ENCODE measurements at regions not wholly inside any gene's neighbourhood (a gene's known extent, or its start where the extent isn't known, plus 50 kb on each side); places are given as distances from the start of the nearest gene placed in this dataset.

DNA sequence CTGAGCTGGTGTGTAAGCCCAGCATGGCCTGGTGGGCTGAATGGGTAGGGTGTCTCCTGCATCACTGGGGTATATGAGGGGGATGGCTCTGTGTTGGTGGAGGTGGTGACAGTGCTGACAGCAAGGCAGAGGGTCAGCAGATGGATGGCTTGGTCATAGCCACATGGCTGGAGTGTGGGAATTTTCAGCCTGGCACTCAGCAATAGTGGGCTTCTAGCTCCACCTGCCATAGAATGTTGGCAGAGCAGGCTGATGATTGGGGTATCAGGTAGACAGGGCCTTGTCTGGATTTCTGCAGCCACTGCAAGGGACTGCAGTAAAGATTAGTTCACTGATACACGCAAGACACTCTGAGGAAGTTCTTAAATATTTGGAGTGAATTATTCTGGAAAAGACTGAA, 137.5 kb upstream of the BACH2 start:
- no peak for DNase-seq

- DNase-seq: no peak
Observed at GRCh38 chr6:90432937-90433336, 136.3 kb upstream of the BACH2 start.

- no peak for DNase-seq
Observed at GRCh38 chr6:90432041-90432775, 135.6 kb upstream of the BACH2 start.

DNA sequence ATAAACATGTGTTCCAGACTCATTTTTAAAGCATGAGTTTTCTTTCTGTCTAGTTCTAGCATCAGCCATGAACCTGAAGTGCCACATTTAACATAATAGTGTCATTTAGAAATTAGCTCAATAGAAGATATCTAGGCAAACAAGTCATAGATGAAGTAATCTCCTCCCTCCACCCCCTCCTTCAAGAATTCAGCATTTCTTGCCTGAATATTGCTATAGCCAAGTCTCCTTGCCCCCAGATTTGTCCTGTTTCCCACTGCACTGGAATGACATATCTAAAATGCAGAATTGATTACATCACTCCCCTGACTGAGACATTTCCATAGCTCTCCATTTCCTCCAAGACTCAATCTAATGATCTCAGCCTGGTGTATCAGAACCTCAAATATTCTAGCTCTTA, 134.9 kb upstream of the BACH2 start:
- no peak for DNase-seq

- DNase-seq: peak; percentile 44
Observed at GRCh38 chr6:90429713-90430112, 133.1 kb upstream of the BACH2 start.

- DNase-seq: no peak
Observed at GRCh38 chr6:90428514-90428913, 131.9 kb upstream of the BACH2 start.

DNA sequence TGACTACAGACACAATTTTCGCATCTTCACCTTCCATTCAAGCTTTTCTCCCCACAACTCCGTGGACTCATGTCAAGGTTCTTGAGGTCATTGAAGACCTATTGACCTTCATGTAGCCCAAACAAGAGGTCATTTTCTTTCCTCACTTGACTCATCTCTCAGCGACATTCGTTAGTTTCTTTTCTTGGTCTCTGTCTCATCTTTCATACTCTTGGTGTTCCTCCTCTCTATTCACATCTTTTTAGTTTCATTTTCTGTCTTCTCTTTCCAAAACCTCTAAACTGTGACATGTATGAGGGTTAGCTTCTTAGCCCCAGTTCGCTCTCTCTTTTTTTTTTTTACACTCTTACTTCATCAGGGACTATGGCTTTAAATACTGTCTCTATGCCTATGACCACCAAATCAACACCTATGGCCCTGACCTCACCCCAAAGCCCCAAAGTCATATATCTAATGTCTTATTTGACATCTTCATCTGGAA, 128.6 kb upstream of the BACH2 start:
- no peak for DNase-seq

DNA sequence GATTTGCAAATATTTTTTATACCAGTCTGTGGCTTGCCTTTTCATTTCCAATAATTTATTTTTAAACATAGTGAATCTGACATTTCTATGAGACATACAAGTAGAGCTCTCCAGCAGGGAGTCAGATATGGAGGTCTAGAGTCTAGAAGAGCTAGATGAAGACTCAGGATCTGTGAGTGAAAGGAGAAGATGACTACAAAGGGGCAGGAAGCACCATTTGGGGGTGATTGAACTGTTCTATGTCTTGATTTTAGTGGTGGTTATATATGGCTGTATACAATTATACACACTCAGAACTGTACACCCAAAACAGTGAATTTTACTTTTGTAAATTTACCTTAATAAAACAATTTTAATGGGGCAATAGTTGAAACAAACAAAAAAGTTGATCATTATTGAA, 127.9 kb upstream of the BACH2 start:
- DNase-seq: no peak

GRCh38 chr6:90421666-90422065, 125.0 kb upstream of the BACH2 start:
- DNase-seq: no peak

DNA sequence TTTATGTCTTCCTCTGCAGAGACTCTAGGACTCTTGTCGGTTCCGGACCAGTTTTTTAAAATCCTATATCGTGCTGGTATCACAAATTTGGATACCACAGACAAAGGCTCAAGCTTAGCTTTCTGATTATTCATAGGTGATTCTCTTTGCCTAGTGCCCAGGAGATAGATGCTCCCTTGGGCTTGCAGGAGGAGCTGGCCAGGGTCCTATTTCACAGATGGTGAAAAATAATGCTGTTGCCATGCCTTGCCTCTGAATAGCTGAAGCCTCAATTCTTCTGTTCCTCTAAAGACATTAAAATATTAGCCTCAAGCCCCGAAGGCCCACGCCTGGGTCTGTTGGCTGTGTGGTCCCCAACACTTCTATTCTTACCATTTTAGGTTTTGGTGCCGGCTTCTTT, 123.9 kb upstream of the BACH2 start:
- no peak for DNase-seq

GRCh38 chr6:90417385-90417784, 120.7 kb upstream of the BACH2 start:
- no peak for DNase-seq

DNA sequence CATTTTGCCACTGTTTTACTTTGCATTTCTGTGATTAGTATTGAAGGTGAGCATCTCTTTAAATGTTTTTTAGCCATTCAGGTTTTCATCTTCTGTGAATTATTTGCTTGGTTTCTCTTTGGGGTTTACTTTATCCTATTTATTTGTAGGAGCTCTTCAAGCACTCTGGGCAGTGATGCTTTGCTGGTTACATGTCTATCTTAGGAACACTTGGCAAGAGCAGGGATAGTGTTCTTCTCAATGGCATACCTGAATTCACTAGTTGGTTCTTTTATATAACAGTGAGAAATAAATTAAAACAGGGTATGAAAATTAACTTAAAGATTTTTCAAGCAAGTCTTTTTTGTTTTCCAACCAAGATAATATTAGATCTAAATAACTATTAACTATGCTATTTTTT, 119.7 kb upstream of the BACH2 start:
- DNase-seq: no peak

DNA sequence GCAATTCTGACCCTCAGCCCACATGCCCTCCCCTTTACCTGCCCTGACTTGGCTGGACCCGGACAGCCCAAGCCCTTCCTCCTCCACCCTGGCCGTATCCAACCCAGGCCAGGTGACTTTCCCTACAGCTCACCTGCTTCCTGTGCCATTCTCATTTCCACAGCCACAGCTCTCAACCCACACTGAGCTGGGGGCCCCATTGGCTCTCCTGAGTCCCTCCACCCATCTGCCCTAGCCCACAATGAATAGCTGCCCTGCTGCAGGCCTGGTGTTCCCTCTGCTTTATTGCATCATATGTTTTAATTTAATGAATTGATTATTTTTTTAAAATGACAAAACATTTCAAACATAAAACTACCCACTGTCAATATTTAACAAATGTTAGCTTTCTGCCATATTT, 118.5 kb upstream of the BACH2 start:
- DNase-seq: no peak

DNA sequence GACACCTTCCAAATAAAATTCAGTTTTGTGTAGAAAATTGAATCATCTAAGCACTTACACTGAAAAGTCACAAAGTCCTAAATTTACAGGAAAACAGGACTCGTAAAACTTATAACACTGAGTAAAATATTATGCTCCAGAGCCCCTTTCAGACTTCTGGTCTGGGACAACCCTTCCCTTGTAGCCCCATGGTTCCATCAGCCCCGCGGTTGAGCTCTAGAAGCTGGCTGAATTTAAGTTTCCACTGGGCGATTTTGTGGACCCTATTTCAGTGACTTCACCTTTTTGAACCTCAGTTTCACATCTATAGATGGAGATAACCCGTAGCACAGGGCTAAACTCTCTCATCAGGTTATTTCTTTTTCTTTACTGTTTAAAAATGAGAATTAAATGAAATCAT, 117.7 kb upstream of the BACH2 start:
- no peak for DNase-seq

DNA sequence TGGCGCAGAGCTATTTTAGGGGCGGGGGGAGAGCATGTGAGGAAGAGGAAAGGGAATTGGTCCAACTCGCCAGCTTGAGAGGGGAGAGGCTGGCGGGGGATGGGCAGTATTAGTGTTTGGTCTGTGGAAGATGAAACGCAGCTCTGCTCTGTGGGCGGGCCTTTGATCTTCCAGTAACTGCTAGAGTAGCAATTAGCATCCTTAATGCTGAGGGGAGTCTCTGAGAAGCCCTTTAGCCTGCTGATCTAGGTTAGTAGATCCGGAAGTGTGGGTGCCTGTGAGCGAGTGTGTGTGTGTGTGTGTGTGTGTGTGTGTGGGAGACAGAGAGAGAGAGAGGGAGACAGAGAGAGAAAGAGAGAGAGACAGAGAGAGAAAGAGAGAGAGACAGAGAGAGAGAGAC, 117.2 kb upstream of the BACH2 start:
- DNase-seq: peak; percentile 86

- no peak for DNase-seq
Observed at GRCh38 chr6:90413396-90413795, 116.8 kb upstream of the BACH2 start.

GRCh38 chr6:90412538-90413369, 116.1 kb upstream of the BACH2 start:
- peak; percentile 6 for DNase-seq

DNA sequence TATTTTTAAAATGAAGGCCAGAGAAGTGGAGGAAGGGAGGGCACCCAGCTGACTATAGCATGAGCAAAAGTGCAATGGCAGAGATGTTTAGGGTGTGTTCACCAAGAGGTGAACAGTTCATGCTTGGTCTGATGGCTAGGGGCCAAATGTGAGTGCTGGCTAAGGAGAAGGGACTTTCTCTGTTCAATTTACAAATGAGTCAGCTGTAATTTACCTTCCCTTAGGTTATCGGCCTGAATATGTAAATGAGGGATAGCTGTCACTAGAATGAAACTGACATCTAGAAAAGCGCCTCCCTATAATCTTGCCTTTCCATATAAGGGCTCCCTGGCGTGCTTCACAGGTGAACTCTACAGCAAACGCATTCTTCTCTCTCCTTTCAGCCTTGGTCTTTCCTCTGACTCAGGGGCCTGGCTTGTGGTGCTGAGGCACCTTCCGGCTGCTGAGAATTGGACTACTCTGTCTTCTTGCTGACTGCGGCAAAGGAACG, 114.7 kb upstream of the BACH2 start:
- DNase-seq: no peak

DNA sequence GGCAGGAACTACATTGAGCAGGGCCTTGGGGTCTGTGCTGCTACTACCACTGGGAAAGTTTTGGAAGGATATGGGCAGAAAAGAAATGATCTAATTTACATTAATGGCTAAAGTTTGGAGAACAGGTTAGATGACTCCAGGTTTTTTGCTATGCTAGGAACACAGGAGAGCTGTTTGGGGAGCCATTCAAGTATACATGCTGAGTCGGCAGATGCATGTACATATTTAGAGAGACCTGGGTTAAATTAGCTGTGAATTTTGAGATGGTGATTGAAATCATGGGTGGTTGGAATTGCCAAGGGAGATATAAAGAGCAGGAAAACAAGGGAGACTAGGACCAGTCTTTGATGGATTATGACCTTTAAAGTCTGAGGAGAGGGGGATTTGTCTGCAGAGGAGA, 113.1 kb upstream of the BACH2 start:
- DNase-seq: no peak

DNA sequence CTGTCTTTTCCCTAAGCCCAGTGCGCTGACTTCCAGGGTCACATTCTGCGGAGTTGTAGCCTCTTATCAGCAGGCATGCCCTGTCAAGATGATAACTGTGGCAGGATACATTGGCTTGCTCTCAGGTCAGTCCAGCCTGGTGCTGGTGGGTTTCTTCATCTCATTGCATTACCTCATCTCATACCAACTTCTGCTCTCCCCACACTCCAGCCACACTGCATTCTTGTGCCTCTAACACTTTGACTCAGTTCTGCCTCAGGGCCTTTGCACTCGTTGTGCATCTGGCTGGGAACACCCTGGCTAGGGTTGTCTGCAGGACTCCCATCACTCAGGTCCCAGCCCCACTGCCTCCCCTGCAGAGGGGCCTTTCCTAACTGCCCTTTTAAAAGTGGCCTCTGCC, 110.3 kb upstream of the BACH2 start:
- no peak for DNase-seq

DNA sequence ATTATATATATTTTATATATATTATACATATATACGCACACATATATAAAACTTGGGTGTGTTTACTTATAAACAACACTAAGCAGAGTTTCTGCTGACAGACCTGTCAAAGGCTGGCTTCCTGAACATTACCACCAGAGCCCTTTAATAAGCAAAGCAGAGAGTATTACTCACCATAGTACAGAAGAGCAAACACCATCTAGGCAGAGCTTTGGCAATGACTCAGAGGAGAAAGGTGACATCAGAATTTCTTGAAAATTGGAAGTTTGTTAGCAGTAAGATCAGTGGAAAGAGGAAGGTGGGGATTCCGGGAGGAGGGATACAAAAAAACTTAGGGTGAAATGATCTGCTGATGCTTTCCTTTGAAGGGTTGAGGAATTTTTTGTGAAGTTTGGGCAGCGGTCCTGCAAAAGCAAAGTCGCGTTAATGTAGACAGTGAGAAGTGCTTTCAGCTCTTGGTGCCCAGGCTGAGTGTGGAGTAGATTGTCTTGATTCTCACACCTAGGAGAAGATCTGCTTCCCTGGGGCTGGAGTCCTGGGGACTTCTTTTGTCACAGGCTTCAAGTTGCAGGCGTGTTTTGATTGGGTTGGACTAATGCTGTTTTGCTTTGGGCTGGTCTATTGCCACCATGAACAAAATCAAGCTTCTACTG, 109.6 kb upstream of the BACH2 start:
- no peak for DNase-seq

DNA sequence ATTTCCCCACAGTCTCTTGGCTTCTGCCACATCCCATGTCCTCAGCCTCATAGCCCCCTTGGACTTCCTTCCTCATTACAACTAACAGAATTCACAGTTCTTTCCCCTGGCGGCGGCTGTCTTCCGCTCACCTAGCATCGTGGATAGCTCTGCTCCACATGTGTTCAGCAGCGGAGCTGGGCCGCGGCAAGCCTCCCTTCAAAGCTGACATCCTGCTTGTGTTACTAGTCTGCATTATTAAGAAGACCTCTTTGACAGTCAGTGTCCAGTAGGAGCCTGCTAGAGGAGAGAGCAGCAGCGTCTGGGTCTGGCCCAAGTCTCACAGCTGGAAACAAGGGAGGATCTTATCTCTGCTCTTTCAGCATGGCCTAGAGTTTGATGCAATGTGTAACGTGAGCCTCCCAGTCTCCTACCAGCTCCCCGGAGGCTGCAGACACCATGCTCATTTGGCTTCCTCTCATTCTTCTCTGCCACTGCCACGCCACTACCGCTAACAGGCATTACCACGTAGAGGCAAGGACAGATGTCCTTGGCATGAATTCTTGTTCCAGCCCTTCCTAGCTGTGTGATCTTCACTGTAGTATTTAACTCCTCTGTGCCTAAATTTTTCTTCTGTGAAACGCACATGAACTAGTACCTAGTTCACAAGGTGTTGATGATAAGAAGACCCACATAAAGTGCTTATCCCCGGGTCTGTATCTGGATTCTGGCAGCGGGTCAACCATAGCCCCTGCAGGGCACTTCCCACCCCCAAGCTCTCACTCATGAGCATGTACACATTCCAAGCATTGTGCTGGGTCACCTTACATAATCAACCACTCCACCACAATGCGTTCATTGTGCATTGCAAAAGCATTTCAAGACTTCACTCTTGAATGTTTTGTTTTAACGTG, 107.1 kb upstream of the BACH2 start:
- peak; percentile 72 for DNase-seq

DNA sequence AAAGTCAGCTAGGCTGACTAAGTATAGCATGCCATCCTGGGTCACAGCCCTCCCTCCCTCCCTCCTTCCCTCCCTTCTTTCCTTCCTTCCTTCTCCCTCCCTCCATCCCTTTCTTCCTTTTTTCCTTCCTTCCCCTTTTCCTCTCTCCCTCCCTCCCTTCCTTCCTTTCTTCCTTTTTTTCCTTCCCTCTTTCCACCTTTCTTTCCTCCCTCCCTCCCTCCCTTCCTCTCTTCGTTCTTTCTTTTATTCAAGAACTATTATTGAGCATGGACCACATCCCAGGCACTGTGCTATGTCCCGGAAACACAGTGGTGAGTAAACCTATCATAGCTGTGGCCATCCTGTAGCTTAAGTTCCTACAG, 106.2 kb upstream of the BACH2 start:
- no peak for DNase-seq
